Motor neuron (in vitro differentiated cells): ENCODE measurements at regions not wholly inside any gene's neighbourhood (a gene's known extent, or its start where the extent isn't known, plus 50 kb on each side); places are given as distances from the start of the nearest gene placed in this dataset.
A peak's percentile ranks its signal among the peaks of the same experiment; 100 is the strongest.

Experiments used
- ATAC-seq, 8 experiments: fragments of 200-7000 bp; cut with Tn5 transposase; replicated peaks in 6 of 8; 2 replicates each; pipeline ENCODE4 v1.8.0; 2021; ENCODE audit warnings: mild to moderate bottlenecking in 8 of 8, moderate library complexity in 8 of 8
- H3K27ac ChIP-seq, 2 donors: fragments of 250-450 bp; sonication (Bioruptor Pico); 2 replicates each; pipeline ENCODE4 v1.9.0; 2021; ENCODE audit warnings: antibody characterized with exemption in 2 of 2, mild to moderate bottlenecking in 2 of 2, moderate library complexity in 1 of 2
- H3K4me1 ChIP-seq, 2 donors: fragments of 250-450 bp; sonication (Bioruptor Pico); replicated peaks in 1 of 2; 2 replicates each; pipeline ENCODE4 v1.6.1; 2021; ENCODE audit warnings: antibody characterized with exemption in 2 of 2, mild to moderate bottlenecking in 2 of 2, moderate library complexity in 1 of 2
- H3K4me3 ChIP-seq, 5 donors: fragments of 250-450 bp; sonication (Bioruptor Pico); 2 replicates each; pipeline ENCODE4 v1.9.0; 2021; ENCODE audit warnings: antibody characterized with exemption in 5 of 5, mild to moderate bottlenecking in 5 of 5, moderate library complexity in 4 of 5
- WGBS, 10 experiments: fragments of 450-650 bp; shearing (Covaris generic); methylation state at CpG; one replicate each; pipeline ENCODE4 v1.0.0; 2022; 5-methylcytosine and 5-hydroxymethylcytosine counted together
- in situ Hi-C, 9 experiments: fragments of 400-800 bp; cut with MboI; loops; one replicate each; pipeline ENCODE4 v1.15.0; 2021; ENCODE audit warnings: low sequenced_read_pairs in 9 of 9, low pct_unique_long_range_greater_than_20kb in 2 of 9; ENCODE audit not compliant: unreplicated experiment in 9 of 9

GRCh38 chr9:87267251-87268070, 230.2 kb upstream of the DAPK1 start:
- Histone ChIP-seq H3K4me1 (peaks cover 13 to 15% of the 10 kb centered on the region in 2 donors), H3K4me3 (no peak overlapping the region), H3K27ac (no peak overlapping the region)
- ATAC-seq = peak in 3 of 8 experiments; percentile 19 to 71 (median 31)
- WGBS, 10 experiments = 12 to 100% (median 82%) methylated on average over 1 to 9 of the region's 15 CpGs; no CpG with 5 or more reads in 1 of the 10 experiments
- in situ Hi-C loops = no loop called here

DNA sequence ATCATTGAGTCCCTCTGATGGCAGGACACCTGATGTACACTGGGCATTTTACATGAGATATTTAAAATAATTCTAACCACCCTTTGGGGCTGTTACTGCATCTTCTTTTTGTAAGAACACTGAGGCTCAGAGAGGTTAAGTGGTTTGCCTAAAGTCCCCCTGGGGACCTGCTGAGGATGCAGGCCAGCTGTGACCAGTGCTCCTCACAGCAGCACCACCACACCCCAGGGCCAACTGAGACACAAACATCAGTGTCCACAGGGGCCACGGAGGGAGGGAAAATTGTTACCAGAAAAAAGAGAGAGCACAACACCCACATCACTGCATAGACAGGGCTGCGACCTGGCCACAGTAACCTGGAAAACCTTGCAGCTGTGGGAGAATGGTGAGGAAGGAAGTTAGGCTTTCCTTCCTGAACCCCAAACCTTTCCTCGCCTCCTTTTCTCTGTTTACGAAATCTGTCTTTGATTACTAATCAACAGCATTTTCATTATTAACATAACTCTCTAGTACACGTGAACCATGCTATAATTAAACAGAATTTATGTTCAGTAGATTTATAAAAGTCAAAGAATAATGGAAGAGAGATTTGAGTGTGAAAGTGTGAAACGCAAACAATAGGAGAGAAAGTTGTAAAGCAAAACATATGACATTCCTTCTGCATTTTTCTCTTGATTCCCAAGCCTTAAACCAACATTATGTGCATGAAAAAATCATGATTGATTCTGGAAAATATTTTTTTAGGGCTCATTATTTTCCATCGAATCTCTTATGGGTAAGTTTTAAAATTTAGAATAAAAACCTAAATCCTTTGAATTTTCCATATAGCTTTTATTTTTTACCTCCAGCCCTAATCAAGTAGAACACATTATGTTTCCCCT, 228.1 kb upstream of the DAPK1 start:
- no peak overlapping the region for H3K4me3 ChIP-seq
- WGBS, 10 experiments = 0 to 90% (median 64%) methylated on average over 3 to 7 of the region's 7 CpGs; no CpG with 5 or more reads in 1 of the 10 experiments
- H3K4me1 ChIP-seq = peaks cover 13 to 15% of the 10 kb centered on the region in 2 donors
- in situ Hi-C loops = no loop called here
- peak in 1 of 8 experiments; percentile 12 for ATAC-seq
- H3K27ac ChIP-seq = no peak overlapping the region

DNA sequence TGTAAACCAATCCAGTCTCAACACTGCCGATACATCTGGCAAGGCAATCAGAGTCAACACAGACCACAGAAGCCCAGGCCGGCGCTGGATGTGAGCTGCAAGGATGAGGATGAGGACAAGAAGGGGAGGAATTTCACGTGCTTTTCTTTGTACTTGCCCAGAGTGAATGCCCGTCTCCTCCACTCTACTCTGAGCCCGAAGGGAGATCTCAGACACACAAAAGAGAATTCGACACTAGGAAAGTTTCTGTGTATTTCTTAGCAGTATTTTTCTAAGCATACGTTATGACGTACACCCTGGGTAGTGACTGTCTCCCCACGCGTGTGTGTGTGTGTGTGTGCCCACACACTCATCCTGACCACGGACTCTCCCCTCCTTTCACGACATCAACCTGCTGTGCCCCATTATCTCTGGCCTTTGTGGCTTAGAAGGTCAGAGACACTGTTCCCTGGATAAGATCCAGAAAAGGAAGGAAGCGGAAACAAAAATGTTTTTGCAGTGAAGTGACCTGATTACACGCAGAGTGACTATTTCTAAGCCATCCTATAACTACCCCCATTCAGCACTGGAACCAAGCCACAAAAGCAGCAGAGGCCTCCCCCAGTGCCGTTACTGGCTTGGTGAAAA, 227.3 kb upstream of the DAPK1 start:
- Histone ChIP-seq H3K4me1 (peaks cover 13 to 15% of the 10 kb centered on the region in 2 donors), H3K4me3 (no peak overlapping the region), H3K27ac (no peak overlapping the region)
- WGBS, 10 experiments = 15 to 68% (median 33%) methylated on average over 2 to 13 of the region's 16 CpGs; no CpG with 5 or more reads in 2 of the 10 experiments
- in situ Hi-C loops = no loop called here
- peak in 6 of 8 experiments; percentile 36 to 84 (median 68) for ATAC-seq

DNA sequence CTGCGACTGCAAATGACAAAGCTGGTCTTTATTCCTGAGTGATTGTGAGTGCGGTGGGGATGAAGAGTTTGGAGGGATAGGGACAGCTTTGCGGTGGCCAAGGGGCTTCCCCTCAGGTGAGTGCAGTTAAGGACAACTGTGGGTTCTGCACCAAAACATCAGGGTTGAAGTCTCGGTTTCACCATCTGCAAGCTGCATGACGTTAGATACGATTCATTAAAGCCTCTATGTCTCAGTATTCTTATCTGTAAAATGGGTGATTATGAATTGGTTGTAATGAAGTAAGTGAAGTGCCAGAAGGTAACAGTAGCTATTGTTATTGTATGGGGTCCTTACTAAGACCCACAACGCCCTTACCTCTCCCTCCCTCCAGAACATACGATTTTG, 226.8 kb upstream of the DAPK1 start:
- H3K4me3 ChIP-seq = no peak overlapping the region
- 50 to 100% (median 93%) methylated on average over 1 to 6 of the region's 8 CpGs; no CpG with 5 or more reads in 3 of the 10 experiments for WGBS, 10 experiments
- in situ Hi-C loops = no loop called here
- peaks cover 13 to 15% of the 10 kb centered on the region in 2 donors for H3K4me1 ChIP-seq
- no peak for ATAC-seq
- H3K27ac ChIP-seq = no peak overlapping the region

DNA sequence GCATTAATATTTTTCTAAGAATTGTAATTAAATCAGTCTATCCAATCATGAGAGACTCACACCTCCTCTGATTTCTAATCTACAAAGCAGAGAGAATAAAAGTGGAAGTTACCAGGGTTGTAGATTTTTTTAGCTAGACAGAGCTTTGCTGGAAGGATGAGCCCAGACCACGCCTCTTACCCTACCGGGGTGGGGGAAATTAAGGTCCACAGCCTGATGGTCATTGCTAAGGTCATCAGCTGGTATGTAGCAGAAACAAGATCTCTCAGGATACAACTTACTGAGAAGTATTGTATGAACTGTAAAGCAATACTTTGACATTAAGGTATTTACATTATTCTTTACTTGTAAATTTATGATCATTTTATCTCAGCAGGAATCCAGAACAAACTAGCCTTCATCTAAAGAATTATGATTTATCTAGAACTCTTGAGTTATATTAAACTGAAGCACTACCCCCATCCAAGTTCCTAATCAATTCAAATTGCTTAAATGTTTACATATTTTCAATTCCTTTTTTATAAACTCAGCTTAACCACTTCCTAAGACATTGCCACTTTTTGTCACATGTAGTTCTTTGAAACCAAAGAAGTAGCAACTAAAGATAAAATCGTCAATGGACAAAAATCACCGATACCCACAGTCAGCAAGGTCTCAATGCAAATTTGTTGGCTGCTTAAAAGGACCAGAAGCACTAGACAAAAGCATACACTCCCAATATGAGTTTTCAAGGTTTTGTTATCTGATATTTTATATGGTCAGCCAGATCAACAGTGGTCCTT, 225.8 kb upstream of the DAPK1 start:
- in situ Hi-C loops = no loop called here
- peaks cover 13 to 15% of the 10 kb centered on the region in 2 donors for H3K4me1 ChIP-seq
- H3K27ac ChIP-seq = no peak overlapping the region
- H3K4me3 ChIP-seq = no peak overlapping the region
- WGBS, 10 experiments = 27 to 96% (median 55%) methylated on average over 1 to 4 of the region's 4 CpGs; no CpG with 5 or more reads in 2 of the 10 experiments
- ATAC-seq = no peak

DNA sequence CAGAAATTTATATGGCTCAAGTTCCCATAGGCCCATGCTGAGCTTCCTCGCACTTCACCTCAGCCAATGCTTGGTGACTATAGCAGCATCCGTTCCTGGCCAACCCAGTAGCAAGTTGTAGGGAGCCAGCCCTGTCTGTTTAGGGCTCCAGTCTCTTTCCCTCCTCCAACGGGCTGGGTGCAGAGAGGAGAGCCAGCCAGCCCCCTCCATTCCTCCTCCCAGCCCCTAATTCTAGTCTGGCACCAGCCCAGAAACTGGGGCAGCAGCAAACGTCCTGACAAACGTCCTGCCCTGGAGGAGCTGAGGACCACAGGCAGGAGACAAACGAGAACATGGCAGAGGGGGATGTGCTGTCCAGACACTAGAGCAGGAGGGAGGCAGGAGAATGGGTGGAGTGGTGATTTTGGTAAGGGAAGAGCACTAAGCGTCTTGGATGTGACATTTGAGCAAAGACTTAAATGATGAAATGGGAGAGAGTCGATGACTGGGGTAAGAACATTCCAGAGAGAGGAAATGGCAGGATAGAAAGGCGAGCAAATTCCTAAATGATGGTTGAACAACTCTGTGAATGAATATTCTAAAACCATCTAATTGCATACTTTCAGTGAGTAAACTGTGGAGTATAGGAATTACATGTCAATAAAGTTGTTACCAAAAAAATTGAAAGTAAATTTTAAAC, 222.5 kb upstream of the DAPK1 start:
- ATAC-seq = no peak

GRCh38 chr9:87276327-87276841, 221.3 kb upstream of the DAPK1 start:
- ATAC-seq = no peak
- in situ Hi-C loops = no loop called here
- no peak overlapping the region for H3K27ac ChIP-seq

More for the DNA sequence above, 222.5 kb upstream of the DAPK1 start:
- Histone ChIP-seq H3K27ac (no peak overlapping the region), H3K4me3 (no peak overlapping the region), H3K4me1 (peaks cover 5 to 6% of the 10 kb centered on the region in 2 donors)
- 40 to 89% (median 72%) methylated on average over 1 to 7 of the region's 9 CpGs; no CpG with 5 or more reads in 1 of the 10 experiments for WGBS, 10 experiments
- in situ Hi-C loops = no loop called here

DNA sequence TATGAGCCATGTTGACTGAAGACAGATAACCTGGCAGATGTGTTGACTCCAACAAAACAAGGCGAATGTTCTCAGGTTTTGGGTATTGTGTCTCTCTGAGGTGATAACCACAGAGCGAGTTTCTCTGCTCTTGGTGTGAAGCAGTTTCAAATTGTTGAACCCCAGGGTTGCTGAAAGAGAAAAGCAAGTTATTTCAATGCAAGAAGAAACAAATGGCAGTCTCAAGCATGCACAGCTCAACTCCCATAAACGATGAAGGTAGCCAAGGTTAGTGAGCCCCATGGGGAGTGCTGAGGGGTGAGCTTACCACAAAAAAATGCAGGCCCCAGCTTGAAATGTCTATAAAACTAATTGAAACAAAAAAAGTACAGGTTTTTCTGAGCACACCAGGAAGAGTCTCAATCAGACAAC, 220.8 kb upstream of the DAPK1 start:
- in situ Hi-C loops = no loop called here
- Histone ChIP-seq H3K27ac (no peak overlapping the region), H3K4me3 (no peak overlapping the region), H3K4me1 (no peaks in the 10 kb centered on the region)
- ATAC-seq = no peak
- WGBS, 10 experiments = 67 to 100% (median 81%) methylated on average over 1 to 3 of the region's 3 CpGs; no CpG with 5 or more reads in 2 of the 10 experiments

More at GRCh38 chr9:87276327-87276841, 221.3 kb upstream of the DAPK1 start:
- no peak overlapping the region for H3K4me3 ChIP-seq
- H3K4me1 ChIP-seq = no peaks in the 10 kb centered on the region
- WGBS, 10 experiments = 27 to 100% (median 89%) methylated on average over 1 to 8 of the region's 8 CpGs; no CpG with 5 or more reads in 3 of the 10 experiments

GRCh38 chr9:87277346-87277745, 220.3 kb upstream of the DAPK1 start:
- no peak overlapping the region for H3K27ac ChIP-seq

GRCh38 chr9:87278971-87279733, 218.5 kb upstream of the DAPK1 start:
- Histone ChIP-seq H3K27ac (no peak overlapping the region), H3K4me1 (no peaks in the 10 kb centered on the region), H3K4me3 (no peak overlapping the region)
- ATAC-seq = no peak
- in situ Hi-C loops = no loop called here
- WGBS, 10 experiments = 0 to 100% (median 81%) methylated on average over 1 to 3 of the region's 3 CpGs; no CpG with 5 or more reads in 2 of the 10 experiments

More at GRCh38 chr9:87277346-87277745, 220.3 kb upstream of the DAPK1 start:
- no peak for ATAC-seq
- Histone ChIP-seq H3K4me3 (no peak overlapping the region), H3K4me1 (no peaks in the 10 kb centered on the region)
- in situ Hi-C loops = no loop called here
- 68 to 100% (median 90%) methylated on average over 1 to 3 of the region's 3 CpGs; no CpG with 5 or more reads in 1 of the 10 experiments for whole genome bisulfite sequencing, 10 experiments

- Histone ChIP-seq H3K27ac (no peak overlapping the region), H3K4me3 (no peak overlapping the region), H3K4me1 (no peaks in the 10 kb centered on the region)
- WGBS, 10 experiments = 53 to 100% (median 93%) methylated on average over 1 to 5 of the region's 5 CpGs; no CpG with 5 or more reads in 1 of the 10 experiments
- peak in 1 of 8 experiments; percentile 78 for ATAC-seq
- in situ Hi-C loops = no loop called here
These were observed 217.2 kb upstream of the DAPK1 start for GRCh38 chr9:87280421-87280820.
